ENCODE measurements at regions not wholly inside any gene's neighbourhood (a gene's known extent, or its start where the extent isn't known, plus 50 kb on each side); places are given as distances from the start of the nearest gene placed in this dataset.

DNA sequence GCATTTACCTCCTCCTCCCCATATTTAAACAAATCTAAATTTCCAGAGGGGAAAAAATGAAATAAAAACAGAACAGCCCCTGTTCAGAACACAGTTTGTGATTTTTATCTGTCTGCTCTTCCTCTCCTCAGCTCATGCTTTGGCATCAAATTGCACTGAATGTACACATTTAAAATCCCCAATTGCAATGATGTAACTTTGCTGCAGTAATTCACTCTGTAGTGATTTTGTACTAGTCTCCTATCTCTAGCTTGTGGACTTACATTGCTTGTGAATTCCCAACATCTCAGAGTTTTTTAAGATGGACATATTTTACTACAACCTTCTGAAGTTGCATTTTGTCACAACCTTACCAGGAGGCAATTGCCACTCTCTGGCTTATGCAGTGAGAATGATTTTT, 81.6 kb upstream of the ROBO2 start:
- H3K27ac ChIP-seq, result peak overlapping the region; percentile 26; the same call in 1 of the 2 replicates
- no peak for TF ChIP-seq CTCF (IDR thresholded peaks at IDR 0.05)
- TF ChIP-seq ZFX (IDR thresholded peaks at IDR 0.05; ENCODE audit: borderline replicate concordance), result no peak

- TF ChIP-seq ZFX (IDR thresholded peaks at IDR 0.05; ENCODE audit: borderline replicate concordance), result no peak
- no peak for TF ChIP-seq CTCF (IDR thresholded peaks at IDR 0.05)
Observed at GRCh38 chr3:76958861-76959260, 81.0 kb upstream of the ROBO2 start.

DNA sequence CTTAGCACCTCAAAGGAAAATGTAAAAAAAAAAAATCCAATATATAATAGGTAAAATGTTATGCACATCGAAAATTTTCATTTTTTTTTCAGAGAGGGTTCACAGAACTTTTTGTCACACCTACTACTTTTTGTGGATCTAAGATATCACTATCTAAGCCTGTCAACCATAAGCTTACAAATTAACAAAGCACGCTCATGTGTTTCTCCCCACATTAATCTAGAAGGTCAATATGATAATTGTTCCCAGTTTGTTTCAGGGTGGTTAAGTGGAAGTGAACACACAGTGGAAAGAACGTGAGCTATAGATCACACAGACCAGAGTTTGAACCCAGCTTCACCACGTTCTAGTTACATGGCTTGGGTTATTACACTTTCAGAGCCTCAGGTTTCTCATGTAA, 78.6 kb upstream of the ROBO2 start:
- TF ChIP-seq CTCF (IDR thresholded peaks at IDR 0.05) (no peak), ZFX (IDR thresholded peaks at IDR 0.05; ENCODE audit: borderline replicate concordance) (no peak)
- H3K27ac ChIP-seq, result no peak overlapping the region

More at GRCh38 chr3:76958861-76959260, 81.0 kb upstream of the ROBO2 start:
- no peak overlapping the region for H3K27ac ChIP-seq

- H3K27ac ChIP-seq, result no peak overlapping the region
- TF ChIP-seq ZFX (IDR thresholded peaks at IDR 0.05; ENCODE audit: borderline replicate concordance), result no peak
- no peak for TF ChIP-seq CTCF (IDR thresholded peaks at IDR 0.05)
Observed at GRCh38 chr3:76965122-76965725, 74.7 kb upstream of the ROBO2 start.

GRCh38 chr3:76969471-76969870, 70.4 kb upstream of the ROBO2 start:
- TF ChIP-seq ZFX (IDR thresholded peaks at IDR 0.05; ENCODE audit: borderline replicate concordance) (no peak), CTCF (IDR thresholded peaks at IDR 0.05) (no peak)

DNA sequence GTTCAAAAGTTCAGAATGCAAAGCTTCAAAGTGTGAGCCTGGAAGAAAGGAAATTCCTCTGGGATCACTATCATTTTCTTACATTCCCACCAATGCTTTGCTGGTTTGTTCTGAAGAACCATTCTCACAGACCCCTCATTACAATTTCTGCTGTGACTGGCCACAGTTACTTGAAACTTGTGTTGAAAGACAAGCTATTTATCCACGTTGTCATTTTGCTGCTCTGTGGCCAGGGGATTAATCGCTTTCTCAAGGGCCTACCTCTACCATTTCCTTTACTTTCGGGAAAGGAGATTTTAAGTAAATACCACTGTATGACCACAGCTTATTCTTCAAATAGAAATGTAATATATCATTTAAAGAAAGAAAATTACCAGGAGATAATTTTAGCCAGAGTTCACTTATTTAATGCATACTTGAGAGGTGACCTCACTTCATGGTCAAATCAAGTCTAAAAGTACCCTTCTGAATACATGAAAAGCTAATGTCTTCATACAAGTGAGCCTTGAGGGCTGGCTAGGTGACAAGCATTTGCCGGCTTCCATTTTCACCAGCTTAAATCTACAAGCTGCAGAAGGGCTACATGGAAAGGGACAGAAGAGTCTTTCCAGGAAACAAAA, 69.8 kb upstream of the ROBO2 start:
- H3K27ac ChIP-seq, result no peak overlapping the region
- TF ChIP-seq CTCF (IDR thresholded peaks at IDR 0.05), result no peak
- no peak for TF ChIP-seq ZFX (IDR thresholded peaks at IDR 0.05; ENCODE audit: borderline replicate concordance)

More at GRCh38 chr3:76969471-76969870, 70.4 kb upstream of the ROBO2 start:
- H3K27ac ChIP-seq, result no peak overlapping the region

DNA sequence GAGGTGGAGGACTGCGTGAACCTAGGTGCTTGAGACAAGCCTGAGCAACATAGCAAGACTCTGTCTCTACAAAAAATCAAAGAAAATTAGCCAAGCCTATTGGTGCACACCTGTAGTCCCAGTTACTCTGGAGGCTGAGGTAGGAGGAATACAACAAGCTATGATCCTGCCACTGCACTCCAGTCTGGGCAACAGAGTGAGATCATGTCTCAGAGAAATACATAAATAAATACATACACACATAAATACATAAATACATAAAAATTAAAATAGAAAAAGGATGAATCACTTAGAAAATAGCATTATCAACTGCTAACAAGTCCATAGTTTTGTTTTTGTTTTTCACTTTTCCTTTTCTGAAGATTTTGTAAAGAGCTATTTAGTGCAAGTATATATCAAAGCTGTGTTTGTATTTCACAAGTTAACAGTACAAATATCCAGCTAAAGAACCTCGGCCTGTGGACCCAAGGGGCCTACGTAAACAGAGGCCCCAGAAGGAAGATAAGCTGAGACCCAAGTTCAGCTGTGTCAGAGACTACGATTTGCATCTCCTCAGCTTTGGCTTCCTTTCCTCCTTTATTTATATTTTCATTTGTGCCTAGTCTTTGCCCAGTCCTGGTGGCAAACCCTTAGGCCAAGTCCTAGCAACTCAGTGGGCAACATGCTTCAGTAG, 67.1 kb upstream of the ROBO2 start:
- H3K27ac ChIP-seq, result no peak overlapping the region
- TF ChIP-seq ZFX (IDR thresholded peaks at IDR 0.05; ENCODE audit: borderline replicate concordance), result no peak
- TF ChIP-seq CTCF (IDR thresholded peaks at IDR 0.05), result no peak
